K562 (cell line): ENCODE measurements at regions not wholly inside any gene's neighbourhood (a gene's known extent, or its start where the extent isn't known, plus 50 kb on each side); places are given as distances from the start of the nearest gene placed in this dataset.

Experiments
- BRD9 ChIP-seq: fragments of 450-650 bp; IDR thresholded peaks from 2 replicates; pipeline ENCODE4 v1.6.1; 2018; ENCODE audit warnings: low read depth; ENCODE audit not compliant: partially characterized antibody
- COPS2 ChIP-seq: fragments of 450-650 bp; conservative IDR thresholded peaks from 2 replicates; pipeline ENCODE4 v1.6.1; 2016; ENCODE audit warnings: mild to moderate bottlenecking, moderate library complexity
- DACH1 ChIP-seq: fragments of 450-650 bp; IDR thresholded peaks from 2 replicates; pipeline ENCODE4 v1.6.1; 2018; ENCODE audit not compliant: partially characterized antibody
- EWSR1 ChIP-seq: fragments of 450-650 bp; IDR thresholded peaks from 2 replicates; pipeline ENCODE4 v1.6.1; 2018; ENCODE audit warnings: borderline replicate concordance, mild to moderate bottlenecking, low read depth, moderate library complexity; ENCODE audit not compliant: partially characterized antibody
- REST ChIP-seq, 2 experiments: fragments of 450-650 bp; formaldehyde crosslinking in 1 of 2; IDR thresholded peaks; 2 replicates each; pipeline versions ENCODE4 v1.4.0 to v1.6.1; 2014 to 2020; ENCODE audit warnings: mild to moderate bottlenecking in 2 of 2, borderline replicate concordance in 1 of 2, low read depth in 1 of 2
- SREBF1 ChIP-seq: fragments of 150-350 bp; IDR thresholded peaks from 2 replicates; pipeline ENCODE4 v1.6.1; 2014; ENCODE audit warnings: antibody characterized with exemption, low read depth, low read length, borderline replicate concordance
- TAF1 ChIP-seq: IDR thresholded peaks from 2 replicates; pipeline ENCODE4 v1.6.1; 2011; ENCODE audit warnings: mild to moderate bottlenecking, low read length, moderate library complexity; ENCODE audit not compliant: insufficient read depth, control insufficient read depth, severe bottlenecking; ENCODE audit errors: extremely low read depth
- TAL1 ChIP-seq: fragments of 450-650 bp; IDR thresholded peaks from 2 replicates; pipeline ENCODE4 v1.6.1; 2016; ENCODE audit warnings: mild to moderate bottlenecking
- THRAP3 ChIP-seq: fragments of 450-650 bp; IDR thresholded peaks from 2 replicates; pipeline ENCODE4 v1.6.1; 2016; ENCODE audit warnings: mild to moderate bottlenecking, inconsistent platforms, borderline replicate concordance
- ZBTB8A ChIP-seq: fragments of 450-650 bp; IDR thresholded peaks from 2 replicates; pipeline ENCODE4 v1.6.1; 2018; ENCODE audit warnings: mild to moderate bottlenecking, moderate library complexity; ENCODE audit not compliant: partially characterized antibody
- ZNF512 ChIP-seq: IDR thresholded peaks from 2 replicates; pipeline ENCODE4 v1.6.1; 2016; ENCODE audit warnings: missing genetic modification characterization, missing compliant biosample characterization
- ZNF551 ChIP-seq: fragments of 250-450 bp; sonication (Bioruptor Pico); IDR thresholded peaks from 2 replicates; pipeline ENCODE4 v1.5.0; 2021; ENCODE audit warnings: mild to moderate bottlenecking, moderate library complexity

GRCh38 chr2:238775591-238775990 lies 72.3 kb upstream of the TWIST2 start (continued):
- TF ChIP-seq REST (IDR thresholded peaks at IDR 0.05; ENCODE audit: borderline replicate concordance) = no peak
- TF ChIP-seq REST (CRISPR knock-in tag; IDR thresholded peaks at IDR 0.05; ENCODE audit: low read depth) = no peak
- no peak for TF ChIP-seq ZNF512 (tag)
- TF ChIP-seq SREBF1 = no peak
- TF ChIP-seq BRD9 = no peak
- no peak for TF ChIP-seq TAL1
- no peak for TF ChIP-seq EWSR1
- no peak for TF ChIP-seq THRAP3
- no peak for TF ChIP-seq ZNF551
- TF ChIP-seq TAF1 = no peak
- no peak for TF ChIP-seq DACH1
- no peak for TF ChIP-seq COPS2
- TF ChIP-seq ZBTB8A = no peak
- TF ChIP-seq, all 486 proteins: peak for 0
